ENCODE measurements at regions not wholly inside any gene's neighbourhood (a gene's known extent, or its start where the extent isn't known, plus 50 kb on each side); places are given as distances from the start of the nearest gene placed in this dataset.

- TF ChIP-seq CTCF (IDR thresholded peaks at IDR 0.05; ENCODE audit: poor library complexity, severe bottlenecking): no peak
- TF ChIP-seq EZH2 (IDR thresholded peaks at IDR 0.05; ENCODE audit: borderline replicate concordance, insufficient read depth, low read length, poor library complexity, severe bottlenecking): no peak
- no peak for TF ChIP-seq POLR2AphosphoS5 (IDR thresholded peaks at IDR 0.05)
- TF ChIP-seq TAF1 (IDR thresholded peaks at IDR 0.05; ENCODE audit: low read depth): no peak
- no peak for TF ChIP-seq REST (IDR thresholded peaks at IDR 0.05; ENCODE audit: borderline replicate concordance)
- no peak for TF ChIP-seq SMC3 (conservative IDR thresholded peaks at IDR 0.05; ENCODE audit: poor library complexity)
- TF ChIP-seq MXI1 (conservative IDR thresholded peaks at IDR 0.05; ENCODE audit: poor library complexity, severe bottlenecking): no peak
- TF ChIP-seq RAD21 (conservative IDR thresholded peaks at IDR 0.05): no peak
- no peak for TF ChIP-seq EP300 (conservative IDR thresholded peaks at IDR 0.05; ENCODE audit: poor library complexity, severe bottlenecking)
- H4K20me1 ChIP-seq (ENCODE audit: insufficient read depth): no peaks in the 10 kb centered on the region
- no peak overlapping the region for H2AFZ ChIP-seq (ENCODE audit: low read depth, low read length)
- H3K36me3 ChIP-seq (ENCODE audit: insufficient read depth, low read length): no peaks in the 10 kb centered on the region
- H3K27ac ChIP-seq (ENCODE audit: low read length): no peak overlapping the region
- H3F3A ChIP-seq (ENCODE audit: insufficient read depth, low read length, poor library complexity, severe bottlenecking): no peaks in the 10 kb centered on the region
- no peak overlapping the region for H3K9ac ChIP-seq (ENCODE audit: low read length)
- H3K4me2 ChIP-seq (ENCODE audit: low read length): no peak overlapping the region
- no peak overlapping the region for H3K4me3 ChIP-seq (ENCODE audit: low read length)
- H3K9me2 ChIP-seq (ENCODE audit: insufficient read depth, low read length): no peaks in the 10 kb centered on the region
- H3K9me3 ChIP-seq (ENCODE audit: low read length): no peaks in the 10 kb centered on the region
- H3K27me3 ChIP-seq (ENCODE audit: insufficient read depth, low read depth, low read length): no peaks in the 10 kb centered on the region
- H3K79me2 ChIP-seq (replicated peaks; ENCODE audit: insufficient read depth, low read length): no peaks in the 10 kb centered on the region
These were observed 225.7 kb downstream of the GLI2 start for GRCh38 chr2:120961396-120961795.

- Histone ChIP-seq H3K27ac (ENCODE audit: low read length) (no peak overlapping the region), H3K9me3 (ENCODE audit: low read length) (no peaks in the 10 kb centered on the region), H2AFZ (ENCODE audit: low read depth, low read length) (no peak overlapping the region), H3K9ac (ENCODE audit: low read length) (no peak overlapping the region), H3K9me2 (ENCODE audit: insufficient read depth, low read length) (no peaks in the 10 kb centered on the region), H4K20me1 (ENCODE audit: insufficient read depth) (no peaks in the 10 kb centered on the region), H3K79me2 (replicated peaks; ENCODE audit: insufficient read depth, low read length) (no peaks in the 10 kb centered on the region), H3K4me2 (ENCODE audit: low read length) (no peak overlapping the region), H3F3A (ENCODE audit: insufficient read depth, low read length, poor library complexity, severe bottlenecking) (no peaks in the 10 kb centered on the region), H3K4me3 (ENCODE audit: low read length) (no peak overlapping the region), H3K27me3 (ENCODE audit: insufficient read depth, low read depth, low read length) (no peaks in the 10 kb centered on the region), H3K36me3 (ENCODE audit: insufficient read depth, low read length) (no peaks in the 10 kb centered on the region)
- no peak for TF ChIP-seq MXI1 (conservative IDR thresholded peaks at IDR 0.05; ENCODE audit: poor library complexity, severe bottlenecking)
- TF ChIP-seq EP300 (conservative IDR thresholded peaks at IDR 0.05; ENCODE audit: poor library complexity, severe bottlenecking): no peak
- TF ChIP-seq CTCF (IDR thresholded peaks at IDR 0.05; ENCODE audit: poor library complexity, severe bottlenecking): no peak
- no peak for TF ChIP-seq TAF1 (IDR thresholded peaks at IDR 0.05; ENCODE audit: low read depth)
- no peak for TF ChIP-seq SMC3 (conservative IDR thresholded peaks at IDR 0.05; ENCODE audit: poor library complexity)
These were observed 228.5 kb downstream of the GLI2 start for GRCh38 chr2:120963997-120964705.

Measured in neural cell (in vitro differentiated cells).